ENCODE measurements at regions not wholly inside any gene's neighbourhood (a gene's known extent, or its start where the extent isn't known, plus 50 kb on each side); places are given as distances from the start of the nearest gene placed in this dataset.

DNA sequence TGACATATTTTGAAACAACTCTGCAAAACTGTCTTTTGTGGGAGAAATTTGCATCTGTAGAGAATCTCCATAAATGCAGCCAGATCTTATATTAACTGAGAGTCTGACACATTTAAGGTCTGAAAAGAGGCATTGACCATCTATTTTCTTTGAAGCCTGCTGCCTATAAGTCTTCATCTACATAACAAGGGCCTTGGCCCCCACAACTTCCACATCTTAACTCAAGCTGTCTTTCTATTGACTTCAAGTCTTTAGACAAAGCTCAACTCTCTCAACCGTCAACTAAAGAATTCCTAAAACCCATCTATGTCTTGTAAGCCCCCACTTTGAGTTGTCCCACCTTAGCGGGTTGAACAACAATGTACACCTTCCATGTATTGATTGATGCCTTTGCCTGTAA is 72.4 kb upstream of the ADCY1 start (continued):
- no peak for TF ChIP-seq MYB (IDR thresholded peaks at IDR 0.05; ENCODE audit: borderline replicate concordance, low read depth, low read length)

DNA sequence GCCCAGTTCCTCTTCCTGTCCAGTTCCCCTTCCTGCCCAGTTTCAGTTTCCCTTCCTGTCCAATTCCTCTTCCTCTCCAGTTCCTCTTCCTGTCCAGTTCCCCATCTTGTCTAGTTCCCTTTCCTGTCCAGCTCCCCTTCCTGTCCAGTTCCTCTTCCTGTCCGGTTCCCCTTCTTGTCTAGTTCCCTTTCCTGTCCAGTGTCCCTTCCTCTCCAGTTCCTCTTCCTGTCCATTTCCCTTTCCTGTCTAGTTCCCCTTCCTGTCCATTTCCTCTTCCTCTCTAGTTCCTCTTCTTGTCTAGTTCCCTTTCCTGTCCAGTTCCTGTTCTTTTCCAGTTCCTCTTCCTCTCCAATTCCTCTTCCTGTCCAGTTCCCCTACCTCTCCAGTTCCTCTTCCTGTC is 68.1 kb upstream of the ADCY1 start:
- H4K20me1 ChIP-seq (ENCODE audit: control insufficient read depth, insufficient read depth), result no peaks in the 10 kb centered on the region
- FAIRE-seq (no peak), ATAC-seq (no peak), DNase-seq (ENCODE audit: low read depth, low spot score) (no peak)
- no peak overlapping the region for H3K27ac ChIP-seq (ENCODE audit: control insufficient read depth, insufficient read depth)
- H3K79me2 ChIP-seq (ENCODE audit: control insufficient read depth, insufficient read depth, low read length), result no peaks in the 10 kb centered on the region
- RAD21 ChIA-PET (ENCODE audit: unreplicated experiment), result no interaction called here
- SMC1A ChIA-PET (ENCODE audit: uncharacterized antibody, unreplicated experiment), result no interaction called here
- no peak for TF ChIP-seq JUND (IDR thresholded peaks at IDR 0.05; ENCODE audit: low read depth, low read length)
- peak; percentile 31; the same call in 1 of the 2 replicates for TF ChIP-seq SPI1 (IDR thresholded peaks at IDR 0.05; ENCODE audit: borderline replicate concordance, insufficient read depth, low read depth, low read length)
- TF ChIP-seq NFYA (IDR thresholded peaks at IDR 0.05; ENCODE audit: borderline replicate concordance, low read depth, low read length), result no peak
- TF ChIP-seq ETV6 (conservative IDR thresholded peaks at IDR 0.05 in 1 of 2, IDR thresholded peaks at IDR 0.05 in 1 of 2; ENCODE audit: borderline replicate concordance in 1 of 2, low read depth in 1 of 2), result peak in 1 of 2 experiments; percentile 66; a peak in 2 of 4 replicates
- TF ChIP-seq BRCA1 (IDR thresholded peaks at IDR 0.05; ENCODE audit: low read depth, low read length), result no peak
- TF ChIP-seq, protein P1, sequence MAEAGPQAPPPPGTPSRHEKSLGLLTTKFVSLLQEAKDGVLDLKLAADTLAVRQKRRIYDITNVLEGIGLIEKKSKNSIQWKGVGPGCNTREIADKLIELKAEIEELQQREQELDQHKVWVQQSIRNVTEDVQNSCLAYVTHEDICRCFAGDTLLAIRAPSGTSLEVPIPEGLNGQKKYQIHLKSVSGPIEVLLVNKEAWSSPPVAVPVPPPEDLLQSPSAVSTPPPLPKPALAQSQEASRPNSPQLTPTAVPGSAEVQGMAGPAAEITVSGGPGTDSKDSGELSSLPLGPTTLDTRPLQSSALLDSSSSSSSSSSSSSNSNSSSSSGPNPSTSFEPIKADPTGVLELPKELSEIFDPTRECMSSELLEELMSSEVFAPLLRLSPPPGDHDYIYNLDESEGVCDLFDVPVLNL (IDR thresholded peaks at IDR 0.05; ENCODE audit: low read depth, low read length), result no peak
- TF ChIP-seq IKZF1 (conservative IDR thresholded peaks at IDR 0.05), result no peak
- no peak for TF ChIP-seq SMAD1 (IDR thresholded peaks at IDR 0.05; ENCODE audit: low read depth, partially characterized antibody)
- H3K4me2 ChIP-seq (ENCODE audit: control insufficient read depth, insufficient read depth), result no peak overlapping the region
- intact Hi-C loops (cut with micrococcal nuclease; ENCODE audit: unreplicated experiment), result no loop called here
- CTCF ChIA-PET, result no interaction called here
- no TSS peak for BruUV-seq (replicated peaks)
- H3K36me3 ChIP-seq (ENCODE audit: control insufficient read depth in 2 of 2, insufficient read depth in 2 of 2, low read length in 1 of 2), result no peaks in the 10 kb centered on the region
- no peaks in the 10 kb centered on the region; the same call in 2 of the 3 replicates for H3K9me3 ChIP-seq (replicated peaks; ENCODE audit: control insufficient read depth, insufficient read depth, low read length)
- no peak overlapping the region for H2AFZ ChIP-seq (ENCODE audit: control insufficient read depth, low read depth, low read length)
- H3K4me3 ChIP-seq, result no peak overlapping the region
- POLR2A ChIA-PET, result no interaction called here
- H3K9ac ChIP-seq (ENCODE audit: control insufficient read depth, insufficient read depth, low read length), result no peak overlapping the region
- H3K27me3 ChIP-seq (replicated peaks in 1 of 2; ENCODE audit: control insufficient read depth in 2 of 2, insufficient read depth in 2 of 2, low read length in 1 of 2), result no peaks in the 10 kb centered on the region
- H3K4me1 ChIP-seq (ENCODE audit: control insufficient read depth, insufficient read depth, low read length), result no peaks in the 10 kb centered on the region
- in situ Hi-C loops (cut with MboI), result no loop called here
- WGBS (ENCODE audit: insufficient coverage, insufficient replicate concordance, low lambda C conversion rate, missing lambda C conversion rate), result 0% methylated on average over 1 of the region's 1 CpG

All from GM12878 (cell line).